Thyroid gland (tissue), 4 donors: ENCODE measurements at regions not wholly inside any gene's neighbourhood (a gene's known extent, or its start where the extent isn't known, plus 50 kb on each side); places are given as distances from the start of the nearest gene placed in this dataset.

Experiments
- DNase-seq, 2 donors: peaks; one replicate each; pipeline ENCODE4 v3.0.0-alpha.2; 2019
- H3K27ac ChIP-seq, 3 donors: fragments of 200-600 bp; sonication (generic); 1 replicate in 2 of 3; 2 replicates in 1 of 3; pipeline ENCODE4 v1.5.1; 2016 to 2019; ENCODE audit warnings: mild to moderate bottlenecking in 1 of 3, moderate library complexity in 1 of 3
- H3K27me3 ChIP-seq: fragments of 200-600 bp; sonication (generic); one replicate; pipeline ENCODE4 v1.5.1; 2019
- H3K36me3 ChIP-seq, 2 donors: fragments of 200-600 bp; sonication (generic); one replicate each; pipeline ENCODE4 v1.5.1; 2016 to 2019
- H3K4me1 ChIP-seq, 2 donors: fragments of 200-600 bp; sonication (generic); one replicate each; pipeline ENCODE4 v1.5.1; 2017 to 2019
- H3K4me3 ChIP-seq, 3 donors: fragments of 200-600 bp; sonication (generic); replicated peaks in 1 of 3; 1 replicate in 2 of 3; 2 replicates in 1 of 3; pipeline ENCODE4 v1.5.1; 2016; ENCODE audit warnings: mild to moderate bottlenecking in 1 of 3
- H3K9me3 ChIP-seq: fragments of 200-600 bp; sonication (generic); one replicate; pipeline ENCODE4 v1.5.1; 2017
- CTCF ChIP-seq, 6 experiments: fragments of 200-600 bp in 3 of 6; fragments of 450-650 bp in 3 of 6; sonication (generic) in 3 of 6; IDR thresholded peaks; one replicate each; pipeline ENCODE4 v1.5.1; 2016 to 2019; ENCODE audit warnings: antibody characterized with exemption in 6 of 6, mild to moderate bottlenecking in 2 of 6, inconsistent platforms in 1 of 6, moderate library complexity in 1 of 6
- POLR2A ChIP-seq, 2 donors: fragments of 450-650 bp; IDR thresholded peaks; one replicate each; pipeline ENCODE4 v1.6.1; 2017; ENCODE audit warnings: antibody characterized with exemption in 2 of 2, mild to moderate bottlenecking in 2 of 2, moderate library complexity in 1 of 2
- WGBS, 2 donors: methylation state at CpG; one replicate each; pipeline ENCODE4 v1.1.5; 2017; 5-methylcytosine and 5-hydroxymethylcytosine counted together
- intact Hi-C: fragments of 100-400 bp; cut with DNase I; formaldehyde crosslinking; loops from one replicate; pipeline ENCODE4 v1.15.1; 2023

DNA sequence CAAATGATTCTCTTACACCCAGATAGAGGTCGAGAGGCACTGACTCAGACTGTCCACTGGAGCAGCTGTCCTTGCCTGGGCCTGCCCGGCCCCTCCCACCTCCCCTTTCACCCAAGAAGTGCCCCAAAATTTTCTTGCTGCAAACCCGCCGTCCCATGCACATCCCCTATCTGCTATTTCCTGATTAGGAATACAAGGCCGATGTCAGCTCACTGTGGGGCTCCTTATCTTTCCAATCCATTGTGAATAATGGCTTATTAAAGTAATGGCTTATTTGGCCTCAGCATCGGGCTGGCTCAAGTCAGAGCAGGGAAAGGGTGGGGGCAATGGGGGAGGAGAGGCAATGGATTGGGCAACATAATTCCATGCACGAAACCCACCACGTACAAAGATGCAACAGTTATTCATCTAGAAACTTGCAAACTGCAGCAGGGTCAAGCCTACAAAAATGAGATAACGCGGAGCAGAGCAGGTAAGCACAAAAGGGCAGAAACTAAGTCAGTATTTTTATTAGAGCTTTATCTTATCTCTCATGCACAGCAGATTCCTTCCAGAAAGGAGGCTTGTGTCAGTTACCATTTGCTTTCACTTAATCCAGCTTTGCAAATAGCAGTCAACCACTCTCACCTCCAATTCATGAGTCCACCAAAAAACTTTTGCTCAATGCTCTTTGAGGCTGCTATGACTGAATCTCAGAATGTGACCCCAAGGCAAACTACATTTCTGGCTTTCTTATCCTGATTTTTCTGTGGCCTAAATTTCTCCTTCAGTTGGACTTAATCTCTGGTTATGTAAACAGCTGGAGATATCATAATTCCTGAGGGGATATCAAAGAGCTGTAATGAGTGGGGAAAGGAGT is 138.2 kb upstream of the OSMR start:
- intact Hi-C loops: no loop called here
- no peaks in the 10 kb centered on the region for H3K27me3 ChIP-seq
- H3K9me3 ChIP-seq: no peaks in the 10 kb centered on the region
- no peak overlapping the region for H3K27ac ChIP-seq
- WGBS, 2 donors: 78 to 84% methylated on average over 10 of the region's 10 CpGs
- no peak overlapping the region for H3K4me3 ChIP-seq
- H3K36me3 ChIP-seq: no peaks in the 10 kb centered on the region
- H3K4me1 ChIP-seq: no peaks in the 10 kb centered on the region
- no peak for DNase-seq
- TF ChIP-seq CTCF (IDR thresholded peaks at IDR 0.05): no peak
- TF ChIP-seq POLR2A (IDR thresholded peaks at IDR 0.05): no peak

- H3K4me1 ChIP-seq: no peaks in the 10 kb centered on the region
- no peaks in the 10 kb centered on the region for H3K36me3 ChIP-seq
- H3K27me3 ChIP-seq: no peaks in the 10 kb centered on the region
- H3K4me3 ChIP-seq: no peak overlapping the region
- no peaks in the 10 kb centered on the region for H3K9me3 ChIP-seq
- DNase-seq: no peak
- TF ChIP-seq CTCF (IDR thresholded peaks at IDR 0.05) (no peak), POLR2A (IDR thresholded peaks at IDR 0.05) (no peak)
- 73 to 77% methylated on average over 2 of the region's 2 CpGs for WGBS, 2 donors
- no peak overlapping the region for H3K27ac ChIP-seq
- intact Hi-C loops: no loop called here
Observed at GRCh38 chr5:38709678-38710306, 136.0 kb upstream of the OSMR start.

- Histone ChIP-seq H3K36me3 (no peaks in the 10 kb centered on the region), H3K27me3 (no peaks in the 10 kb centered on the region), H3K4me1 (no peaks in the 10 kb centered on the region), H3K27ac (no peak overlapping the region), H3K4me3 (no peak overlapping the region), H3K9me3 (no peaks in the 10 kb centered on the region)
- no peak for DNase-seq
- 90 to 93% methylated on average over 2 of the region's 2 CpGs for WGBS, 2 donors
- intact Hi-C loops: no loop called here
- TF ChIP-seq POLR2A (IDR thresholded peaks at IDR 0.05): no peak
- TF ChIP-seq CTCF (IDR thresholded peaks at IDR 0.05): no peak
Observed at GRCh38 chr5:38710627-38711026, 135.2 kb upstream of the OSMR start.

DNA sequence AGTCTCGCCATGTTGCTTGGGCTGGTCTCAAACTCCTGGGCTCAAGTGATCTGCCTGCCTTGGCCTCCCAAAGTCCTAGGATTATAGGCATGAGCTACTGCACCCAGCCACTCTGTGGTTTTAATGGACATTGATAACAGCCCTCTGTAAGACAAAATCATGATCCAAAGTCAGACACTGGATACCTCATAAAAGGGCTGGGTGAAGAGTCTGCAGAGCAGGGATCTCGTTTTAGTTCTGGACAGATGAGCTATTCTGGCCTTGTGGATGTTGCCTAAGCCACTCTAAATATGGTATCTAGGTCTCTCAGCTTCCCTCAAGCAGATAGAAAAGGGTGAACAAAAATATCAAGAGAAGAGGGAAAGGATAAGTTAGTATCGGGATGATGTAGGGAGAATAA is 133.4 kb upstream of the OSMR start:
- TF ChIP-seq CTCF (IDR thresholded peaks at IDR 0.05): no peak
- TF ChIP-seq POLR2A (IDR thresholded peaks at IDR 0.05): no peak
- Histone ChIP-seq H3K27me3 (no peaks in the 10 kb centered on the region), H3K4me1 (no peaks in the 10 kb centered on the region), H3K27ac (no peak overlapping the region), H3K36me3 (no peaks in the 10 kb centered on the region), H3K9me3 (no peaks in the 10 kb centered on the region), H3K4me3 (no peak overlapping the region)
- 92 to 93% methylated on average over 3 of the region's 3 CpGs for WGBS, 2 donors
- intact Hi-C loops: no loop called here
- no peak for DNase-seq

DNA sequence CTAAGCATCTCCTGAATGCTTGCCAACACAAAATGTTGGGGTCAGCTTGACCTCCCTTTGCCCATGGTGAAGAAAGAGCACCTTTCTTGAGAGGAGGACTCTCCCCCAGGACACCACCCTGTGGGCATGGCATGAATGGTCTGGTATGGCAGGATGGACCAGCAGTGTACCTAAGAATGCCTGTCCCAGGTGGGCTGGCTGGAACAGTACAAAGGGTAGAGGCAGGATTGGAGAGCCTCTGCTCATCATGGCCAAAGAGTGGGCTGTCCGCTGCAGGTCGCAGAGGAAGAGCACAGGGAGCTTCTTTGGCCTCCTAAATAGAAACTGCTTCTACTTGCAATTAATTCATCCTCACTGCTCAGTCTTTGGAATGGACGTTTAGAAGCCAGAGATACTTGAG is 131.6 kb upstream of the OSMR start:
- Histone ChIP-seq H3K4me3 (no peak overlapping the region), H3K36me3 (no peaks in the 10 kb centered on the region), H3K27ac (no peak overlapping the region), H3K27me3 (no peaks in the 10 kb centered on the region), H3K4me1 (no peaks in the 10 kb centered on the region), H3K9me3 (no peaks in the 10 kb centered on the region)
- 79 to 81% methylated on average over 3 of the region's 3 CpGs for WGBS, 2 donors
- intact Hi-C loops: no loop called here
- DNase-seq: no peak
- no peak for TF ChIP-seq POLR2A (IDR thresholded peaks at IDR 0.05)
- no peak for TF ChIP-seq CTCF (IDR thresholded peaks at IDR 0.05)
